Transverse colon (tissue), 4 donors: ENCODE measurements at regions not wholly inside any gene's neighbourhood (a gene's known extent, or its start where the extent isn't known, plus 50 kb on each side); places are given as distances from the start of the nearest gene placed in this dataset.

Source experiments
- EP300 ChIP-seq: sonication (generic); formaldehyde crosslinking; IDR thresholded peaks from one replicate; pipeline ENCODE4 v1.6.1; 2017; ENCODE audit warnings: antibody characterized with exemption, low read depth
- POLR2AphosphoS5 ChIP-seq, 3 donors: sonication (generic); formaldehyde crosslinking; IDR thresholded peaks; one replicate each; pipeline ENCODE4 v1.6.1; 2016; ENCODE audit warnings: antibody characterized with exemption in 3 of 3
- TF ChIP-seq, protein P1 (sequence below), 5 experiments: fragments of 200-600 bp in 3 of 5; fragments of 450-650 bp in 2 of 5; sonication (generic) in 3 of 5; IDR thresholded peaks; 1 replicate in 2 of 5; 2 replicates in 3 of 5; pipeline ENCODE4 v1.5.1; 2016 to 2017; ENCODE audit warnings: antibody characterized with exemption in 5 of 5, inconsistent platforms in 3 of 5, mild to moderate bottlenecking in 2 of 5, moderate library complexity in 1 of 5

- TF ChIP-seq, protein P1, sequence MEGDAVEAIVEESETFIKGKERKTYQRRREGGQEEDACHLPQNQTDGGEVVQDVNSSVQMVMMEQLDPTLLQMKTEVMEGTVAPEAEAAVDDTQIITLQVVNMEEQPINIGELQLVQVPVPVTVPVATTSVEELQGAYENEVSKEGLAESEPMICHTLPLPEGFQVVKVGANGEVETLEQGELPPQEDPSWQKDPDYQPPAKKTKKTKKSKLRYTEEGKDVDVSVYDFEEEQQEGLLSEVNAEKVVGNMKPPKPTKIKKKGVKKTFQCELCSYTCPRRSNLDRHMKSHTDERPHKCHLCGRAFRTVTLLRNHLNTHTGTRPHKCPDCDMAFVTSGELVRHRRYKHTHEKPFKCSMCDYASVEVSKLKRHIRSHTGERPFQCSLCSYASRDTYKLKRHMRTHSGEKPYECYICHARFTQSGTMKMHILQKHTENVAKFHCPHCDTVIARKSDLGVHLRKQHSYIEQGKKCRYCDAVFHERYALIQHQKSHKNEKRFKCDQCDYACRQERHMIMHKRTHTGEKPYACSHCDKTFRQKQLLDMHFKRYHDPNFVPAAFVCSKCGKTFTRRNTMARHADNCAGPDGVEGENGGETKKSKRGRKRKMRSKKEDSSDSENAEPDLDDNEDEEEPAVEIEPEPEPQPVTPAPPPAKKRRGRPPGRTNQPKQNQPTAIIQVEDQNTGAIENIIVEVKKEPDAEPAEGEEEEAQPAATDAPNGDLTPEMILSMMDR (IDR thresholded peaks at IDR 0.05), result no peak
- TF ChIP-seq POLR2AphosphoS5 (IDR thresholded peaks at IDR 0.05) (peak in 2 of 3 donors; percentile 19 to 40), EP300 (no peak)
Measured at GRCh38 chr22:25509374-25509791, 55.1 kb upstream of the GRK3 start.
